ENCODE measurements at regions not wholly inside any gene's neighbourhood (a gene's known extent, or its start where the extent isn't known, plus 50 kb on each side); places are given as distances from the start of the nearest gene placed in this dataset.

- TF ChIP-seq ZNF277 (CRISPR knock-in tag; IDR thresholded peaks at IDR 0.05; ENCODE audit: borderline replicate concordance): no peak
- TF ChIP-seq MLLT1 (IDR thresholded peaks at IDR 0.05): no peak
- TF ChIP-seq ZNF561 (CRISPR knock-in tag; conservative IDR thresholded peaks at IDR 0.05): no peak
- no peak for TF ChIP-seq NELFE (IDR thresholded peaks at IDR 0.05; ENCODE audit: insufficient read depth, insufficient read length)
- no peak for TF ChIP-seq PHF20 (IDR thresholded peaks at IDR 0.05; ENCODE audit: partially characterized antibody)
- no peak for TF ChIP-seq NFATC3 (IDR thresholded peaks at IDR 0.05)
Measured at GRCh38 chr20:22920898-22921297, 114.2 kb upstream of the SSTR4 start (continued).

- ATAC-seq: peak; percentile 68
- H3K79me2 ChIP-seq (ENCODE audit: control insufficient read depth, insufficient read depth, low read length): no peaks in the 10 kb centered on the region
- in situ Hi-C loops (cut with MboI) (no loop called here), intact Hi-C loops (cut with micrococcal nuclease) (no loop called here)
- DNase-seq (ENCODE audit: extremely low read depth in 1 of 4, low spot score in 3 of 4): peak in 3 of 4 experiments; percentile 17 to 65 (median 45)
- H4K20me1 ChIP-seq (replicated peaks; ENCODE audit: control insufficient read depth, insufficient read depth, low read length): no peaks in the 10 kb centered on the region
- H3K36me3 ChIP-seq (ENCODE audit: control insufficient read depth, insufficient read depth, low read length): no peaks in the 10 kb centered on the region
- no peaks in the 10 kb centered on the region for H3K9me3 ChIP-seq (replicated peaks; ENCODE audit: control insufficient read depth, insufficient read depth, low read depth, low read length)
- no peaks in the 10 kb centered on the region for H3K27me3 ChIP-seq (ENCODE audit: control insufficient read depth in 2 of 2, insufficient read depth in 2 of 2, low read length in 2 of 2)
- 7% methylated on average over 7 of the region's 7 CpGs for WGBS (ENCODE audit: insufficient coverage, low coverage, missing lambda C conversion rate)
- peak overlapping the region; percentile 71 for H2AFZ ChIP-seq (ENCODE audit: low read depth, low read length)
- POLR2A ChIA-PET: no interaction called here
- no peak overlapping the region for H3K4me3 ChIP-seq
- peak overlapping the region; percentile 49 for H3K4me2 ChIP-seq (ENCODE audit: insufficient read depth, low read length)
- peak overlapping the region in 1 of 2 experiments; percentile 51; a peak in 2 of 4 replicates for H3K9ac ChIP-seq (ENCODE audit: insufficient read depth in 1 of 2, low read depth in 2 of 2, low read length in 2 of 2)
- BruUV-seq (replicated peaks): no TSS peak
- CTCF ChIA-PET (ENCODE audit: low intra/inter-chr PET ratio): no interaction called here
- H3K4me1 ChIP-seq (replicated peaks in 1 of 2; ENCODE audit: control insufficient read depth in 2 of 2, insufficient read depth in 2 of 2, low read length in 2 of 2): peaks cover 6 to 61% of the 10 kb centered on the region in 2 experiments; a peak in 4 of 5 replicates
- peak; percentile 84 for FAIRE-seq
- peak overlapping the region; percentile 81 for H3K27ac ChIP-seq (ENCODE audit: extremely low read depth, low read depth, low read length)
- H3K9me1 ChIP-seq (ENCODE audit: control insufficient read depth, insufficient read depth, low read length): no peaks in the 10 kb centered on the region
- TF ChIP-seq ZNF668 (CRISPR knock-in tag; IDR thresholded peaks at IDR 0.05) (no peak), BRD4 (IDR thresholded peaks at IDR 0.05) (no peak), ZMIZ1 (IDR thresholded peaks at IDR 0.05; ENCODE audit: low read depth in 2 of 2, low read length in 2 of 2) (no peak)
Measured at GRCh38 chr20:22921595-22922421, 113.3 kb upstream of the SSTR4 start.

All from K562 (cell line).